BLaER1 treated with 17β-estradiol and CSF1 and Interleukin-3, amounts not matched to agents 10 nM and 100 nM (cell line): ENCODE measurements at regions not wholly inside any gene's neighbourhood (a gene's known extent, or its start where the extent isn't known, plus 50 kb on each side); places are given as distances from the start of the nearest gene placed in this dataset.
A peak's percentile ranks its signal among the peaks of the same experiment; 100 is the strongest.

ENCODE experiments used
- H3K27ac ChIP-seq, 11 experiments: shearing (Covaris generic); formaldehyde crosslinking; 2 replicates each; pipeline ENCODE4 v1.8.1; 2022
- H3K27me3 ChIP-seq, 11 experiments: shearing (Covaris generic); formaldehyde crosslinking; 2 replicates each; pipeline ENCODE4 v1.8.1; 2022
- H3K36me3 ChIP-seq, 11 experiments: shearing (Covaris generic); formaldehyde crosslinking; 2 replicates each; pipeline ENCODE4 v1.8.1; 2022
- H3K4me1 ChIP-seq, 10 experiments: shearing (Covaris generic); formaldehyde crosslinking; 2 replicates each; pipeline ENCODE4 v1.8.1; 2022
- H3K4me2 ChIP-seq, 11 experiments: shearing (Covaris generic); formaldehyde crosslinking; 2 replicates each; pipeline ENCODE4 v1.8.1; 2022
- H3K4me3 ChIP-seq, 10 experiments: shearing (Covaris generic); formaldehyde crosslinking; 2 replicates each; pipeline ENCODE4 v1.8.1; 2022
- H3K9ac ChIP-seq, 11 experiments: shearing (Covaris generic); formaldehyde crosslinking; 2 replicates each; pipeline ENCODE4 v1.8.1; 2022
- H3K9me3 ChIP-seq, 11 experiments: shearing (Covaris generic); formaldehyde crosslinking; replicated peaks in 1 of 11; 2 replicates each; pipeline ENCODE4 v1.8.1; 2022
- H4K20me1 ChIP-seq, 11 experiments: shearing (Covaris generic); formaldehyde crosslinking; 2 replicates each; pipeline ENCODE4 v1.8.1; 2022
- Cebpa-rat ChIP-seq, 11 experiments: shearing (Covaris generic); IDR thresholded peaks; 2 replicates each; pipeline ENCODE4 v1.8.1; 2022

DNA sequence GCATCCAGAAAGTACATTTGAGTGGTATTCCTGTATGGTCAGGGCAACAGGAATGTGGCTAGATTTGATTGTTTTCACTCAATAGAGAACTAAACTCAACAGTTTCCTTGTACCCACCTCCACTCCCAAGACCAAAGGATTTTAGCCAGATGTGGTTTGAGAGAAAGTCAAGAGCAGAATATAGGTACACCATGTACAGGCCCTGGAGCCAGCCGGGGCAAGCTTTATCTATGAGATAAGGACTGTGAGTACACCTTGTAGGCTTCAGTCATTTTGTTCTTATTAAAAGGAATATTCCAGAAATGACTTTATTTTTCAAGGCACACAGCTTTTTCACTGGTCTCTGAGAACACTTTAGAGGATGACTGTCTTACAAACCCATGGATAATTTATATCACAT, 192.4 kb upstream of the JUN start:
- H3K27me3 ChIP-seq = no peaks in the 10 kb centered on the region
- no peak overlapping the region for H3K9ac ChIP-seq
- H3K27ac ChIP-seq = no peak overlapping the region
- no peaks in the 10 kb centered on the region for H4K20me1 ChIP-seq
- no peak overlapping the region for H3K4me2 ChIP-seq
- H3K4me3 ChIP-seq = no peak overlapping the region
- H3K36me3 ChIP-seq = no peaks in the 10 kb centered on the region
- peaks cover 22 to 53% (median 37%) of the 10 kb centered on the region in 10 experiments for H3K4me1 ChIP-seq
- no peak for TF ChIP-seq Cebpa-rat (IDR thresholded peaks at IDR 0.05)
- no peaks in the 10 kb centered on the region for H3K9me3 ChIP-seq

DNA sequence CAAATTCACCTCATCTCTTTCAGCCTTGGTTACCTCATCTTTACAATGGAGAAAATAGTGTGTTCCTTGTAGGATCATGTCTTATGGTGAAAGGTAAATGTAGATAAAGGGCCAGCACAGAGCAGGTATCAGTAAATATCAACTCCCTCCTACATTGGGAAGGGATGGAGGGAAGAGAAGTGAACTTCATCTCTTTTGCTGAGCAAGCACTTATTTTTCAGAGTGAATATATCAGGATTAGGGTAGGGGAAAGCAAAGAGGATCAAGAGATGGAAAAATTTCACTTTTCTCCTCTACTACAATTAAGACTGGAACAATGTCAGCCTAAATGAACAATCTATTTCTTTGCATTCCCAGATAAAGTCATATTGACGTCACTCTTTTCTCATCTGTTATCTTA, 193.8 kb upstream of the JUN start:
- Histone ChIP-seq H3K4me1 (peaks cover 22 to 52% (median 34%) of the 10 kb centered on the region in 10 experiments), H3K4me2 (peak overlapping the region in 8 of 11 experiments; percentile 83 to 89 (median 84); a peak in 14 of 22 replicates), H3K4me3 (no peak overlapping the region), H3K36me3 (no peaks in the 10 kb centered on the region), H4K20me1 (no peaks in the 10 kb centered on the region), H3K27ac (peak overlapping the region in 5 of 11 experiments; percentile 36 to 83 (median 77); a peak in 8 of 22 replicates), H3K9ac (no peak overlapping the region), H3K9me3 (no peaks in the 10 kb centered on the region), H3K27me3 (no peaks in the 10 kb centered on the region)
- no peak for TF ChIP-seq Cebpa-rat (IDR thresholded peaks at IDR 0.05)

DNA sequence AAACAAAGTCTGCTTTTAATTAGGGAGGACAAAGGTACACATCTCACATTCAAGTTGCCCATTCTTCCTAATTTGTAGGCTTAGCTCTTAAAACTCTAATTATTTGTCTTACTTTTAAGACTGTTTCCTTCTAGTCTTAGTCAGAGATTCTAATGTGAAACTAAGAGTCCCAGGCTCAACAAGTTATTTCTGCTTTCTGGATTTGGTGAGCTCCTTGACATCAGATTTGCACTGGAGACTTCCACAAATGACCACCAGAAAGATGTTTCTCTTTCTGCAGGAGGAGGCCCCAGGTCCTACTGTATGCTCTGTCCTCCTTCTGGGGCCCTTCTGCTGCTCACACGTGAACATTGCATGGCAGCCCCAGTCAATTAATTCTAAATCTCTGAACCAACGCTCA, 194.2 kb upstream of the JUN start:
- Histone ChIP-seq H3K9me3 (no peaks in the 10 kb centered on the region), H3K4me1 (peaks cover 22 to 52% (median 34%) of the 10 kb centered on the region in 10 experiments), H3K4me3 (no peak overlapping the region), H3K36me3 (no peaks in the 10 kb centered on the region), H3K27ac (peak overlapping the region in 10 of 11 experiments; percentile 58 to 83 (median 75); a peak in 19 of 22 replicates), H3K4me2 (peak overlapping the region; percentile 73 to 89 (median 84)), H3K9ac (peak overlapping the region in 3 of 11 experiments; percentile 48 to 62 (median 57); a peak in 4 of 22 replicates), H3K27me3 (no peaks in the 10 kb centered on the region), H4K20me1 (no peaks in the 10 kb centered on the region)
- TF ChIP-seq Cebpa-rat (IDR thresholded peaks at IDR 0.05) = no peak

GRCh38 chr1:58979086-58979485, 195.2 kb upstream of the JUN start:
- Histone ChIP-seq H4K20me1 (no peaks in the 10 kb centered on the region), H3K9me3 (no peaks in the 10 kb centered on the region), H3K9ac (peak overlapping the region in 9 of 11 experiments; percentile 30 to 62 (median 47); a peak in 15 of 22 replicates), H3K4me1 (peaks cover 22 to 55% (median 34%) of the 10 kb centered on the region in 10 experiments), H3K27ac (peak overlapping the region; percentile 15 to 83 (median 73); a peak in 21 of 22 replicates), H3K4me2 (peak overlapping the region; percentile 73 to 89 (median 84)), H3K36me3 (no peaks in the 10 kb centered on the region), H3K4me3 (peak overlapping the region in 1 of 10 experiments; percentile 18; a peak in 1 of 20 replicates), H3K27me3 (no peaks in the 10 kb centered on the region)
- no peak for TF ChIP-seq Cebpa-rat (IDR thresholded peaks at IDR 0.05)

DNA sequence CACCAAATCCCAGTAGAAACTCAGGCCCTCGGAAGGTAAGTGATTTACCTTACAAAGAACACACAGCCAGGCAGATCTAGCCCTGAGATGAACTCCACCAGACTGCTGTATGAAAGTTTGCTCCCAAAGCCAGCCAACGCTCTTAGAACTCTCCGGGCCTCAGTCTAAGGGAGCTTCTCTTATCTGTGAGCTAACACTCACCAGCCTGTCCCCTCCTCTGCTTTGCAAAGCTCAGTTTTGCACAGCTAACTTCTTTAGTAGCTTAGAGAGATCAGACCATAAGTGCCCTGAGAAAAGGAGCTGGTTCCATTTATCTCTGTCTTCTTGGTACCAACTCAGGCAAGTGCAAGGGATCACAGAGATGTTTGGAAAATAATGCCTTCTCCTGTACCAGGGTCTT, 195.8 kb upstream of the JUN start:
- Histone ChIP-seq H3K27ac (peak overlapping the region in 9 of 11 experiments; percentile 26 to 83 (median 58); a peak in 15 of 22 replicates), H3K4me3 (0 out of 20 replicates have a peak overlapping the region, but pooled peaks of 1 of the 10 experiments have one; percentile 4), H3K27me3 (no peaks in the 10 kb centered on the region), H3K4me1 (peaks cover 22 to 50% (median 34%) of the 10 kb centered on the region in 10 experiments), H3K4me2 (peak overlapping the region; percentile 73 to 89 (median 84)), H4K20me1 (no peaks in the 10 kb centered on the region), H3K9me3 (0 out of 22 replicates have a peak, but pooled peaks cover 0 to 5% (median 0%) of the 10 kb centered on the region in 11 experiments), H3K9ac (peak overlapping the region in 2 of 11 experiments; percentile 35 to 38; a peak in 3 of 22 replicates), H3K36me3 (no peaks in the 10 kb centered on the region)
- no peak for TF ChIP-seq Cebpa-rat (IDR thresholded peaks at IDR 0.05)

GRCh38 chr1:58981392-58981791, 197.5 kb upstream of the JUN start:
- H3K4me2 ChIP-seq = no peak overlapping the region
- no peaks in the 10 kb centered on the region for H4K20me1 ChIP-seq
- no peak overlapping the region; a peak in 2 of 22 replicates for H3K27ac ChIP-seq
- H3K9me3 ChIP-seq = 0 out of 22 replicates have a peak, but pooled peaks cover 0 to 5% (median 0%) of the 10 kb centered on the region in 11 experiments
- H3K9ac ChIP-seq = no peak overlapping the region
- TF ChIP-seq Cebpa-rat (IDR thresholded peaks at IDR 0.05) = no peak
- H3K27me3 ChIP-seq = no peaks in the 10 kb centered on the region
- H3K4me3 ChIP-seq = no peak overlapping the region
- H3K4me1 ChIP-seq = peaks cover 22 to 50% (median 34%) of the 10 kb centered on the region in 10 experiments
- no peaks in the 10 kb centered on the region for H3K36me3 ChIP-seq

DNA sequence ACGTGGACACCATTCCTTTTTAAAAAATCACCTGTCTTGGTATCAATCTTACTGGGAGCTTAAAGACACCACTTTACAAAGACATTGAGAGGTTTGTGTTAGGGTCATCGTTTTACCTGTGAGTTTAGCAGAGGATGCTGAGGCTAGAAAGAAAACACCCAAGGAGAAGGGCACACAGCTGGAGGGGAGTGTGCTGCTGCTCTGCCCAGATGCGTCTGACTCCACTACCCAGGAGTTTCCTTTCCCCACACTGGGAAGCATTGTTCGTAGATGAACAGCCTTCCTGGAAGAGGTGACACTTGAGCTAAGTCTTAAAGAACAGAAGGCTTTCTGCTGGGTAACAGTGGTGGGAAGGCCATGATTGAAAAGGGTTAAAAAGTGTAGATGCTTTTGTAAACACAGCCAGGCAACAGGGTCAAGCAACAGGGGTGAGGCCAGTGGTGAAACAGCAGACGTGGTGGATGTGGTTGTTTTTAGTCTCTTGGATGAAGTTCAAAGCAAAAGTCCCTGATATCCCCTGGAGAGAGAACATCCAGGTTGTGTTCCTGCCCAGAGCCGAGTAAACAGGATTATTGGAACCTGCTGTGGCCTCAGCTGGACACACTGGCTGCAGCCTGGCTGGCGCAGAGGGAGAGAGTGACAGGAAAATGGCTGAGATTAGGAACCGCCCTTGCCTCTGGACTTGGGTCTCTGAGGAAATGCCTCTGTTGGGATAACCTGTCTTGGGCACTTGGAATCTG, 198.6 kb upstream of the JUN start:
- no peak for TF ChIP-seq Cebpa-rat (IDR thresholded peaks at IDR 0.05)
- Histone ChIP-seq H3K27ac (no peak overlapping the region), H3K9me3 (0 out of 22 replicates have a peak, but pooled peaks cover 0 to 5% (median 0%) of the 10 kb centered on the region in 11 experiments), H3K4me2 (no peak overlapping the region; a peak in 1 of 22 replicates), H3K27me3 (no peaks in the 10 kb centered on the region), H4K20me1 (no peaks in the 10 kb centered on the region), H3K4me3 (no peak overlapping the region), H3K4me1 (peaks cover 23 to 47% (median 37%) of the 10 kb centered on the region in 10 experiments), H3K9ac (no peak overlapping the region), H3K36me3 (no peaks in the 10 kb centered on the region)

GRCh38 chr1:58983162-58983561, 199.3 kb upstream of the JUN start:
- Histone ChIP-seq H3K4me2 (no peak overlapping the region), H3K9me3 (0 out of 22 replicates have a peak, but pooled peaks cover 0 to 5% (median 0%) of the 10 kb centered on the region in 11 experiments), H3K27me3 (no peaks in the 10 kb centered on the region), H3K9ac (no peak overlapping the region), H3K4me3 (no peak overlapping the region), H3K27ac (no peak overlapping the region), H3K36me3 (no peaks in the 10 kb centered on the region), H3K4me1 (peaks cover 25 to 47% (median 37%) of the 10 kb centered on the region in 10 experiments), H4K20me1 (no peaks in the 10 kb centered on the region)
- peak in 1 of 11 experiments; percentile 52; a peak in 1 of 22 replicates for TF ChIP-seq Cebpa-rat (IDR thresholded peaks at IDR 0.05)

DNA sequence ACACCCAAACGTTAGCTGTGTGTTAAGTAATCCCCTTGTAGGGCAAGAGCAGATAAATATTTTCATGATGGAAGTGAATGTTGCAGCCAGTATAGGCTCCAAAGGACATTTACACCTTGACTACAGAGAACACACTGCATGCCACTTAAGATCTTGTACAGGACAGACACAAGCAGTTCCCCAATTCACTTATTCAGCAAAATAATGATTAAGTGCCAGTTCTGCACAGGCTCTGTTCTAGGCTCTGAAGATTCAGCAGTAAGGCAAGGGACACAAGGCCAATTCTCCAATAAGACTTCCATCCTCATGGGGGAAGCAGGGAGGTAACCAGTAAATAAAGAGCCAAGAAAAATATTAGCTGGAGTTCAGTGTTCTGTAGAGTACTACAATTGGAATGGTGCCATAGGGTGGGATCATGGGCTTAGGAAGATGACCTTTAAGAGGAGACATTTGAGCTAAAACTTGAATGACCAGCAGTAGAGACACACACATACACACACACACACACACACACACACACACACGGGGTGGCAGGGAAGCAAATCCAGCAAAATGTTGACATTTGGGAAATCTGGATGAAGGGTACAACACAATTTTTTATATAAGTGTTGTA, 199.9 kb upstream of the JUN start:
- no peak overlapping the region for H3K27ac ChIP-seq
- H3K4me3 ChIP-seq = no peak overlapping the region

More for the DNA sequence above, 199.9 kb upstream of the JUN start:
- Histone ChIP-seq H3K9ac (no peak overlapping the region), H4K20me1 (no peaks in the 10 kb centered on the region), H3K36me3 (no peaks in the 10 kb centered on the region), H3K4me2 (no peak overlapping the region), H3K9me3 (0 out of 22 replicates have a peak, but pooled peaks cover 0 to 5% (median 0%) of the 10 kb centered on the region in 11 experiments), H3K27me3 (no peaks in the 10 kb centered on the region), H3K4me1 (peaks cover 19 to 45% (median 32%) of the 10 kb centered on the region in 10 experiments)
- TF ChIP-seq Cebpa-rat (IDR thresholded peaks at IDR 0.05) = no peak
